ENCODE measurements at regions not wholly inside any gene's neighbourhood (a gene's known extent, or its start where the extent isn't known, plus 50 kb on each side); places are given as distances from the start of the nearest gene placed in this dataset.

DNA sequence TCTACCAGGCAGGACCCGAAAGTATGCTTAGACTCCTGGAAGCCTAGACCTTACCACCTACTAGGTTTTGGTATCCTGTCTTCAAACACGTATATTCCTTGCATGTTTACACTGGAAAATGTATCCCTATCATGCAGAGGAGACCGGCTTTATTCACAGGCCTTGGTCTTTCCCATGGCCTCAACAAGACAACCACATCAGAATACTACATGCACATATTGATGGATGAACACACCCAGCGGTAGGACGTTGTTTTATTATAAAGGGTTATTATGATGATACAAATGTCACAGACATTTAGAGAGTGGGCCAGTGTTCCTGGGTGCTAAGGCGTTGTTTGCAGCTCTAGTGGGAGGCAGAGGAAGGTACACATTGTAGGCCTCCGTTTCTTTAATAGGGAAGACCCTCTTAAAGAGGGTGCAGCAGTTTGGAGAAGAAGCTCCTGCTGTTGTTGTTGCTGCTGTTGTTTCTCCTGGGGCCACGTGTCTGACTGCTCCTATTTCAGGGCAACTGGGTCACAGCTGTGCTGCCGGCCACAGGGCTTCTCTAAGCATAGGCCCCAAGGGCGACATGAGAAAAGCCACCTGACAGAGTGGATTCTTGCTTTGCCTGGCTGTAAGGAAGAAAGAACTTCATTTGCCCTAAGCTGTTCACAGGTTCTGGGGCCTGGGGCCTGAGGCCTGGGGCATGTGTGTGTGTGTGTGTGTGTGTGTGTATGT, 98.3 kb upstream of the SASH1 start:
- DNase-seq = peak in 2 of 3 donors; percentile 64 to 82

DNA sequence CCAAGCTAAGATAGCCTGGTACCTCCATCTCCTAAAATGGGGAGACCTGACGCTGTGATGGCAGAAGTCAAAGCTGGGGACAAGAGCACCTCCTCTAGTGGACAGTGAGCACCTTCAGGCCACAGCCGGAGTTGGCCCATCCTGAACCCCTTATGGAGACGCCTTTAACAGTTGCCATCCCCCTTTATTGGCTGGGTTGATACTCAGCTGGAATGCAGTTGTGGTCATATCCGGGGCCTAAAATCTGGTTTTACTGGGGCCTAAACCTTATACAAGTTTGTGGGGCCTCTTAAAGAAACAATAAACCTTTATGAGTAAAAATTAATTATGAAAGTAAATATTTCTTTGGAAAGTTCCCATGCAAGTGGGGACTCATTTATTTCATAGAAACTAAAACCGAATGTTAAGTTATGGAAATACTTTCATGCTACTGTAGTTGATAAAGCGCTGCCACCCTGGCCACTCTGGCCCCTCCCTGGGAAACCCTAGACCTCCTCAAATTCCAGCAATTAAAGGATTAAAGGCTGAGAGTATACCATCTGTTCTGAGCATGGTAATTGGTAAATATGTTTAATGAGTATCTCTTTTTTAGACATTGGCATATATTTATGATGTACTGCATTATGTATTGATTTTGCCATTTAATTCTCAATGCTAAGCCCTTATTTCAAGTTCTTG, 95.1 kb upstream of the SASH1 start:
- DNase-seq = no peak

DNA sequence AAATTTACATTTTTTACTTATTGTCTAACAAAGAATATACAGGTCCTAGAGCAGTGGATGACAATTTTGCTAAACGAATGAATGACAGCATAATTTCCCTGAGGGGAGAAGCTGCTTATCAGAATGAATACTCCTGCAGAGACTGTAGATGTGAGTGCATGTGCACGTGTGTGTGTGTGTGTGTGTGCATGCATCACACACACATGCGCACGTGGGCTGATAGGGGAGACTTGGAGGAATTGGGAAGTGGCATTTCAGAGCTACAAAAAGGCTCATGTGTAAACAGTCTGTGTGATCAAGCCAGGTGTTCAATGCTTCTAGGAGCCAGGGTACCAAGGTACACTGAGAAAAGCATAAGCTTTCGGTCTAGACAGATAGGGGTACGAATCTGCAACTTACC, 93.5 kb upstream of the SASH1 start:
- DNase-seq = no peak

DNA sequence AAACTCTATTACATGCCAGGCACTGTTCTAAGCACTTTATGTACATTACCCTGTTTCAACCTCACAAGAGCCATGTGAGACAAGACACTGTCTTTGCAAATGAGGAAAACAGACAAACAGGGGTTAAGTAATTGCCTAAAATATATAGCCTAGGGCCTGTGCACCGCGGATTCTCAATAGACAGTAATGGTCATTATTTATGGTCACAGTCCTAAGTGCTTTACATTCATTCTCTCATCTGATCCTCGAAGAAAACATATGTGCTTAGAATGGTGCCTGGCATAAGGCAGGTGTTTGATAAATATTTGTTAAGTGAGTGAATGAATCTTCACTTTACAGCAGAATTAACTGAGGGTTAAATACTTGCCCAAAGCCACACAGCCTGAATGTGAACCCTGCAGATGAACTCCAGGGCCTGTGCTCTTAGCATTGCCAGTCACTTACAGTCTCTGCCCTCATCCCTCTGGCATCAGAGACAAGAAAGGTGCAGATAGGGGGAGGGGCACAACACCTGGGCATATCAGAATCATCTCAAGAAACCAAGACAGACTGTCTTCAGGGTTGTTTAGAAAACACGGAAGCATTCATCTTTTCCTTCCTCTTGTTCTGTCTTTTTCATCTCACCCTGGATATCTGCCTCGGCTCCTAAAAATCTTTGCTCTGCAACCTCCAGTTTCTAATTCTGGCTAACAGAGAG, 92.8 kb upstream of the SASH1 start:
- no peak for DNase-seq

DNA sequence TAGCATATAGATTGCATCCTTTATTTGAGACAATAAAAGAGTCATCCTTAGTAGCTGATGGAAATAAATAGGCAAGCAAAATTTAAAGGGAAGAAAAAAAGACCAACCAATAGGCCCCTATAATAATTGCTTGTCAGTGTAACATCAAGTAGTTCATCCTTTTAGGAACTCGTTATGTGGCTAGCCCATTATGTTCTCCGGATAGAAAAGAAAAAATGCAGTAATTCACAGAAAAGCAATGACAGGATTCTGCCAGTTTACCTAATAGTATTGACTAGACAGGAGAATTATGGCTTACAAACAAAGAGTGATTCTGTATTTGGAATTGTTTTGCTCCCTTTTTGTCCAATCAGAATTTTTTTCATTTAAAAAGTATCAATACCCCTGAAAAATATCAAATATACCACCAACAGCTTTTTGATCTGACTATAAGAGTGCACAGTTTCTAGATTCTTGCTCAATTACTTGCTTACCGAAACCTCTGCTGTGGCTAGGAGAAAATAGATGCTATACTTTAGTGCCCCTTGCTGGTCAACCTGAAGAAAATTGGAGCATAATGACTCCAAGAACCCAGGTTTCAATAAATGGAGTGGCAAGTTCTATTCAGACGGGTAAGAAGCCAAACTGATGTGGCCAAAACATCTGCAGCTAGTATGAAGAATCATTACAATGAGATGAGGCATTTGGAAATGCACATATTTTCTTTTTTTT, 91.5 kb upstream of the SASH1 start:
- peak in 2 of 3 donors; percentile 52 to 66 for DNase-seq

DNA sequence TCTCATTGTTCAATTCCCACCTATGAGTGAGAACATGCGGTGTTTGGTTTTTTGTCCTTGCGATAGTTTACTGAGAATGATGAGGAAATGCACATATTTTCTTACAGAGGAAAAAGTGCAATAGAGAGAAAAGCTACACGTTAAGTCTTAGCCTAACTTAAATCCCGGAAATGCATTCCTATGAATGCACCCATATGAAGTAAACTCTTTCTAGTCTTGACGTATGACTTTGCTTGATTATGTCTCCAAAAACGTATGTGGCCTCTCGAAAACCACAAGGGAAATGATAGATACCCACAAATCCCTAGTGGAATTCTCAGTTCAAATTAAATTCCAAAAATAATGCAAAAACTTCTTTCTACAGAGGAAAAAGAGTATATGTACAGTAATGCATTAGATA, 90.7 kb upstream of the SASH1 start:
- peak in 1 of 3 donors; percentile 82 for DNase-seq

DNA sequence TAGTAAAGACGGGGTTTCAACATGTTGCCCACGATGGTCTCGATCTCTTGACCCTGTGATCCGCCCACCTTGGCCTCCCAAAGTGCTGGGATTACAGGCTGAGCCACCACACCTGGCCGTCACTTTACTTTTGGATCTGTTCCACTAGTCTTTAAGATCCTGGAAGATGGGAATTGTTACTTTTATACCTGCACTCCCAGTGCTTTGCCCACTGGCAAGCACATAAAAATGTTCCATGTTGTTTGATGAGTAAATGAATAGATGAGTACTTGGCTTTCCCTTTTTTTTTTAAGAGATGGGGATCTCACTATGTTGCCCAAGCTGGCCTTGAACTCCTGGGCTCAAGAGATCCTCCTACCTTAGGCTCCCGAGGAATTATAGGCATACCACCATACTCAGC, 84.8 kb upstream of the SASH1 start:
- no peak for DNase-seq

DNA sequence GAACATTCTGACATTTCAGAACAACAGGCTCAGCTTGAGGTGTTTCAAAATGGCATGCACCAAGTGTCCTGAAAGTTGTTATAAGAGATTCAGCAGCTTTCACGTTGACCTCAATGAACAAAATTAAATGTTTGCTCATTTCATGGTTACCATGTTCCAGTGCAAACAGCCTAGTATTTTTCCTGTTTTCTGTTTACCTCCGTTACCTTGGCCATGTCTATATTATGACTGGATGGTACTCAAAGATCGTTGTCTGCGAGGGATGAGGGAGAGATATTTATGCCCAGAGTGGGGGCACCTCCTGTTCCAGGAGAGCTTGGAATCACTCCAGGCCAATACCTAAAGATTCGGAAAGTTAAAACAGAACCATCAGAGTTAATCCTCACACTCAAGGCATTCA, 83.8 kb upstream of the SASH1 start:
- DNase-seq = no peak

DNA sequence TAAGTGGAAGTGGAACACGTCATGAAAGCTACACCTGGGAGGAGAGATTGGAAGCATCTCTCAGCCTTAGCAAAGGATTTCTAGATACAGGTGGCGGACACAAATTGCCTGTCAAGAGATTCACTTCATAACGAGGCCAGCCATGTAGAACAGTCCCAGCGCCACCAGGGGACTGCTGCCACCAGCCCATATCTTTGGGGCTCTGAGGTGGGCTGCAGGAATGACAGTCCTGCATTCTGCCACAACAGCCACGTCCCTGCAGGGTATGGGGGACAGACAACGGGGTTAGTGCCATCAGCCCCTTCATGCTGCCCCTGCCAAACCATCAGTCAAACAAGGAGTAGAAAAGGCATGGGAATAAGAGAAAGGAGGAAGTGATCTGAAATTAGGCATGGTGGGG, 81.2 kb upstream of the SASH1 start:
- DNase-seq = no peak

DNA sequence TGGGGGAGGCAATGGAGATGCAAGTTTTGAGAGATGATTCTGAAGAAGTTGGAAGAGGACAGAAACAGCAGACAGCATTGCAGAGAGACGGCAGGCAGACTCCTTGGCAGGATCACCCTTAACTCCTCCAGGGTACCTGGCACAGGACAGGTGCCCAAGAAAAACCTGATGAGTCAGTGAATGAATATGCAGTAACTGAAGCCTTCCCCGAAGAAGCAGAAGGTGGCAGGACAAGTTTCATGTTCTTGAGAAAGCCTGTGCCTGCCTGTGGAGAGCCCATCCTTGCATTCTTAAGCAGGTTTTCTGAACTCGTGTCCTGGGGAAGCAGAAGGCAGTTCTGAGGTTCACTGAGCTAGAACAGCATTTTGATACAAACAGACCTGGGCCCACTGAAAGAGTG, 79.6 kb upstream of the SASH1 start:
- no peak for DNase-seq

DNA sequence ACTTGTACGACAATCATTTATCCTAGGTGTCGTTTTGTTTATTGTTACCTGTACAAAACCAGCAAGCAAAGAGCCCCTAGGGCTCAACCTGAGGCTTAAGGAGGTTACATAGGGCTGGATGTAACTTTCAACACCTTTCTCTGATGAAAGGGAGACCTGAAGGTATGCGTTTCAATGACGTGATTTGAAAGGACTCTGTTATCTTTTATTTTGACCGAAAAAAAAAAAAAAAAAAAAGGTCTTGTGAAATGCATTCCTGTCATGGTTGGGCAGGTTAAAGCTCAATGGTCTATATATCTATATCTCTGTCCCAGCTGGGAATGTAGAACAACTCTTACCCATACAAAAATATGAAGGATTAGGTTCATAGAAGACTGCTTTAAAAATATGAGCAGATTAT, 78.7 kb upstream of the SASH1 start:
- DNase-seq = no peak

DNA sequence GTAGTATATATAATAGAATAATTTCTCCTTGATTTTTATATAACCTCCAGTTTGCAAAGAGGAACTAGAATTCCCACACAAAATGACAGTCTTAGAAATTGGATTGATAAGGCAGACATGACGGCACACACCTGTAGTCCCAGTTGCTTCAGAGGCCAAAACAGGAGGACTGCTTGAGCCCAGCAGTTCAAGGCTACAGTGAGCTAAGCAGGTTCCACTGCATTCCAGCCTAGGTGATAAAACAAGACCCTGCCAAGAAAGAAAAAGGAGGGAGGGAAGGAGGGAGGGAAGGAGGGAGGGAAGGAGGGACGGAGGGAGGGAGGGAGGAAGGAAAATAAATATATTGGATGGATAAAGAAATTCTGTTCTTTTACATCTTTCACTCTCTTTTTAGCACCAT, 77.6 kb upstream of the SASH1 start:
- DNase-seq = no peak

DNA sequence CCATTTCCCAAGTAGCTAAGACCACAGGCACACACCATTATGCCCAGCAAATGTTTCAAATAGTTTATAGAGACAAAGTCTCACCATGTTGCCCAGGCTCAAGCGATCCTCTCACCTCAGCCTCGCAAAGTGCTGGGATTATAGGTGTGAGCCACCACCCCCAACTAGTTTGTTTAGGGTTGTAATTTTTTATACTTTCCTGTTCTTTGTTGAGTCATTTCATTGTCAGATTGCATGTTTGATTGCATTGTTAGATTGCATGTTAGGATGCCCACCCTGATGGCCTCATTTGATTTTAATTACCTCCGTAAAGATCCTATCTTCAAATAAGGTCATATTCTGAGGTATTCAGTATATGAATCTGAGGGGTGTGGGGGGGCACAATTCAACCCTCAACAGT, 73.3 kb upstream of the SASH1 start:
- no peak for DNase-seq

DNA sequence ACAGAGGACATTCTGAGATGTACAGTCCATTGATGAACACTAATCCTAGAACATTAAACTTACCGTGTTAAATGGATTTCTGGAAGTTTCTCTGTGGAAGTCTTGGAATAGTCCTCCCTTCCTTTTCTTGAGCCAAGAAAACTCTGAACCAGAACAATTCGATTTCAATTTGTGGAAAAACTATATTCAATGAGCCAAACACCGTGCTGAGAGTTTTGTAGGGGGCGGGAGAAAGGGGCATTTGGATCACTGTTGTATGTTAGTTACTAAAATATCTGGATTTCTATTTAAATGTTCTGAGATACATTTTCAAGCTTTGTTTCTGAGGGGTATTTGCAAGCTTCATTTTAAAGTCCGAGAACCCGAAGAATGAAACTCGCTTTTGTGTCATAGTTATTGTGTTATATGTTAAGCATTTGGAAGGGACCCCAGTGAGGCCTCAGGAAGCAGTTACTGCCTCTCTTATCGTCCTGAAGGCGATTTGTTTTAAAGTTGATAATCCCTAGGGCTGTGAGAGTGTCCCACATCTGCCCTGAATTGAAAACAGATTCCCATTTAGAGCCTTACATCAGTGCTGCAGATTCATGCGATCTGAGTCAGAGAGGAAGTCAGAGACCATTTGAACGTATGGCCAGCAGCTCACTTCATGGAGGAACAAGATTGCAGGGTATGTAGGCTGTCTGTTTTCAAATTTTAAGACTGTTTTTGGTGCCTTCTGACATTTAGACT, 70.8 kb upstream of the SASH1 start:
- peak; percentile 88 to 95 (median 95) for DNase-seq

DNA sequence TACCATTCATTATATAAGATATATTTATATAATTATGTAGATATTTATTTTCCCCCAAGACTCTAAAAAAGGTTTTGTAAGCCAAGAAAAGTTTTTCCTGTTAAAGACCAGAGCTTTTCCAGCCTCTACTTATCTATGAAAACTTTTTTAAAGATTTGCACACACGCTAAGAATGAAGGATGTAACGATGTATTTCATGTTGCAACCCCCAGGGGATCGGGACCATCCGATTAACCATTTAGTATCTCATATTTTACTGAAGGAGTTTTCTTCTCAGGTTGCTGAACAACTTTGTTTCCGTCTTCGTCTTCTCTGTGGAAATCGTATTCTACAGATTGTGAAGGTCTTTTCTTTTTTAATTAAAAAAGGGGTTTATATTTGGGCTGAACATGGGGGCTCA, 70.0 kb upstream of the SASH1 start:
- peak in 2 of 3 donors; percentile 38 to 59 for DNase-seq

DNA sequence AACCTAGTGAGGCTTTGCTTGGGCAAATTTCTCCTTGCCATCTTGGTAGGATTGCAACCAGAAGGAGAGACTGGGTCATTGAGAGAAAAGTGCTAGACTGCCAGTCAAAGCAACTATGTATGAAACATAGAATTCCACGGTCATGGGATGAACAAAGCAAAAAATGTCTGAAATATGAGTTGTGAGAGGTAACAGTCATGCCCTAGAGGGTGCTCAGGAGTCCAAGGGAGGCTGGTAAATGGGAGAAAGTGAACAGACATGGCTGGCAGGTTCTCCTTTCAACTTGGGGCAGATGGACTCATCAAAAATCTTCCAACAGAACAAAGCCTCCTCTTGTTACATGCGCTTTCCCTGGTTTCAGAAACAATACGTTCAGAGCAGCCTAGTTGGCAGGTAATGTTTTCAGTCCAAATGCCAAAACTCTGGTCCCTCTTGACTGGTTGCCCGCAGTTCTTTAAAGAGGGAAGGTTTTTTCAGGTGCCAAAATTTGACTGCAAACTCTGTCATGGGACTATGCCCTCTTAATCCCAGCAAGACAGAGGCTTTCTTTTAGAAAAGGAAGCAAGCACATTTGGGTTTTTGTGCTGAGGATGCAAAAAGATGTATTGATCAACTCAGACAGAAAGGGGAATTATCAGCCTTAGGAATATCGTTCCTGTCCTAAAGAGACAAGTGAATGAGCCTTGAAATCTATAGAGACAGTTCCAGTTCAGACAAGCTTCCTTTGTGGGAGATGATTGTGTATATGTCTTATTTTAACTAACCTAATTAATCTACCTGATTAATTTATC, 68.5 kb upstream of the SASH1 start:
- DNase-seq = peak in 1 of 3 donors; percentile 23

DNA sequence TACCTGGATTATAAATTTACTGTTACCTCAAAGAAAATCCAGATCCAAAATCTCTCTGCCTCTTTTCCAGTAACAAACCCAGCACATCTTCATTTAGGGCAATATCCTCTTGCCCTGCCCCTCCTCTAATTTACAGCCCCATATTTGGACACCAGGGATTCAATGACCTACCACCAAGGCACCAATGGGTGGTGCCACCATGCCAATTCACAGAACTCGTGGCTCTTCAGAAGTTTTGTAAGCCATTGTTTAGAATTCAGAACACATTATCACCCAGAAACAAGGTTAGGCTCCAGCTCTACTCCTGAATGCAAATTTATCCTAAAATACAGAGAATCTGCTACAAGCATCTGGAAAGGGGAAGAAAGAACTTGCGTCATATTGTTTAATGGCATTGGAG, 67.8 kb upstream of the SASH1 start:
- DNase-seq = no peak

DNA sequence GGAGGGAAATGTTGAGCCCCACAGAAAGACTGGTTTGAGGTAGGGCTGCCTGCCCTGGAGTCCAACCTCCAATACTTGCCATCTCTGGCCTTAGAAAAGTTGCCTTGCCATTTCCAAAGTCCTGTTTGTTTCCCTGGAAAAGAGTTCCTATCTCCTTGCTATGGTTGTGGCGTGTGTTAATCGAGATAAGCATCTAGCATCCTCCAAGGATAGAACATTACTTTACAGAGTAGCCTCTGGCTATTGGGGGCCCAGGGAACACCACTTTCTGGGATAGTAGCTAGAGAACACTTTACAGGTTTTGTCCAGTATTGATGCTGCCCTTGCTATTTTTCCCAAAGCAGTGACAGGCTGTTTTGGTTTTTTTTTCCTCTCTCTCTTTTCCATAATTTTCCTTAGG, 57.4 kb upstream of the SASH1 start:
- DNase-seq = no peak

DNA sequence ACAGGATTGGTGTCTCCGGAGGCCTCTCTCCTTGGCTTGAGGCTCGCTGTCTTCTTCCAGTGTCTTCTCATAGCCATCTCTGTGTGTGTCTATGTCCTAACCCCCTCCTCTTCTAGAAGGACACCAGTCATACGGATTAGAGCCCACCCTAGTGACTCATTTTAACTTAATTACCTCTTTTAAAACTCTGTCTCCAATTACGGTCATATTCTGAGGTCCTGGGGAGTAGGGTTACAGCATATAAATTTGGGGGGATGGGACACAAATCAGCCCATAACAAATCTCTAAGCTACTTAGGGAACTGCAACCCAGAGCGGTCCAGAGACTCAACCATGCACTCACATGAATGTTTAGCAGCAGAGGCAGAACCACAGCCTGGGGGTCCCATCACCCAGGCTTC, 56.1 kb upstream of the SASH1 start:
- DNase-seq = no peak

DNA sequence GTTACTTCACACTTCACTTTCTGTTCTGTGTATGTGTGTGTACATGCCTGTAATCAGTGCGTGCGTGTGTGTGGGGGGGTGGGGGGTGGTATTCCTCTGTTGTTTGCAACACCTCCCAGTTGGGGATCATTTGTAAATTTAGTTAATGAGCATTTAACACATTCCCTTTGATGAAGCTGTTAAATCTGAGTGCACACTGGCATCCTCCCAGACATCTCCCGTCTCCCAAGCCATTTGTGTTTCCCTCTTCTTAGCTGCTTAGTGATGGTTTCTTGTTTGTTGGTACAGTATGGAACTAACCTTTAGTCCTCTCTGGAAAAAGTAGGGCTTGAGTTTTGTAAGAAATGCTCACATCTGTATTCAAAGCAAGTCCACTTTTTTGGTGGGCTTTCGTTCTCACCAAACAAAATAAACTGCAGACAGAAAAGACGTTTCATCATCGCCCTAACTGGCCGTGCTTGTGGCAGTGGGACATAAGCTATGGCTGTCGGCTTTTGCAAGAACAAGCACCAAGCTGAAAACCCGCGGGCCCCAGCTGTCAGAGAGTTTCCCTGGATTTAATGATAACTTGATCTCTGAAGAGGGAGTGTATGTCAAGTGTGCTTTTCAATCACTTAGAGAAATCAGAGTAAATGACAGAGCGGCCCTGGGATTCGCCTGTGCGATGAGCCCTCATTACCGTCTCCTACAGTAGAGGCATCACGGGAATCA, 54.9 kb upstream of the SASH1 start:
- DNase-seq = no peak

Data from muscle of back (tissue), 3 donors.